Mucosa of stomach (tissue), 1 donor: ENCODE measurements at regions not wholly inside any gene's neighbourhood (a gene's known extent, or its start where the extent isn't known, plus 50 kb on each side); places are given as distances from the start of the nearest gene placed in this dataset.

Source experiments
- H3K27me3 ChIP-seq: one replicate; pipeline ENCODE4 v1.7.0; 2013; ENCODE audit warnings: mild to moderate bottlenecking, low read length; ENCODE audit not compliant: control insufficient read depth, insufficient read depth
- H3K36me3 ChIP-seq: one replicate; pipeline ENCODE4 v1.7.0; 2013; ENCODE audit warnings: low read length; ENCODE audit not compliant: control insufficient read depth, insufficient read depth
- H3K4me1 ChIP-seq: one replicate; pipeline ENCODE4 v1.7.0; 2013; ENCODE audit warnings: mild to moderate bottlenecking, low read length; ENCODE audit not compliant: control insufficient read depth, insufficient read depth
- H3K4me3 ChIP-seq: one replicate; pipeline ENCODE4 v1.7.0; 2013; ENCODE audit warnings: low read length
- H3K9ac ChIP-seq: one replicate; pipeline ENCODE4 v1.7.0; 2013; ENCODE audit warnings: mild to moderate bottlenecking, low read length, moderate library complexity
- H3K9me3 ChIP-seq: one replicate; pipeline ENCODE4 v1.7.0; 2013; ENCODE audit warnings: mild to moderate bottlenecking, low read length, moderate library complexity; ENCODE audit not compliant: control insufficient read depth
- donor health status: Pancreatic carcinoma.

DNA sequence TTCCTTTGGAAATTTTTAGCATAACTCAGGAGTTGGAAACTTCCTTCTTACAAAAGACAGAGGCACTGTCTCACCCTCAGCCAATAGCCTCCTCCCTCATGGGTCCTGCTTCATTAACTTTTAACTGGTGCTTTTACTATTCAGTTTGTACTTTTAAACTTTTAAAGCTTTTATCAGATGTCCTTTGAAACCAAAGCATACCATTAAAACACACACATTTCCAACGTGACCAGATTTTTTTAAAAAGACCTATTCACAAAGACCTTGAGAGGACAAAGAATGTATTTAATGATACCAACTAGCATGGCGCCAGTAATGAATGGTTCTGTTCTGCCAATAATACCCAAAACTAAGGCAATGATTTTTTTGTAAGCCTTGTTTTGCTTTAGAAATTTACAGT, 173.6 kb upstream of the EEA1 start:
- Histone ChIP-seq H3K9ac (no peak overlapping the region), H3K27me3 (no peaks in the 10 kb centered on the region), H3K9me3 (no peaks in the 10 kb centered on the region), H3K4me1 (no peaks in the 10 kb centered on the region), H3K36me3 (no peaks in the 10 kb centered on the region), H3K4me3 (no peak overlapping the region)

DNA sequence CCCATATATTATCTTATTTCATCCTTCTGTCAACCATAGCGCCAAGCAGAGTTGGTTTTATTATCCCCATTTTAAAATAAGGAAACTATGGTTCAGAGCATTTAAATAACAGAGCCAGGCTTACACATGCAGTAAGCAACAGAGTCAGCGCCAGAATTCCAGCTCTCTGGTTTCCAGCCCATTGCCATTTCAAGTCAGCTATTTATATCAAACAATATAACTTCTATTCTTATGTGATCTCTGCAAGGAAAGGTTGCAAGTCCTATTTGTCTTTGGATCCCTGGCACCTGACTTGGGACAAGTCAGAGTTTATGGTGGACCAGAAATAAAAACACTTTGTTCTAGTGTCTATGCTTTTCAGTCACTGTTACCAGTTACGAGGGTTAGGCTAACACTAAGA, 174.1 kb upstream of the EEA1 start:
- Histone ChIP-seq H3K4me3 (no peak overlapping the region), H3K9me3 (no peaks in the 10 kb centered on the region), H3K4me1 (no peaks in the 10 kb centered on the region), H3K36me3 (no peaks in the 10 kb centered on the region), H3K9ac (no peak overlapping the region), H3K27me3 (no peaks in the 10 kb centered on the region)

- H3K27me3 ChIP-seq = no peaks in the 10 kb centered on the region
- no peaks in the 10 kb centered on the region for H3K4me1 ChIP-seq
- H3K9me3 ChIP-seq = no peaks in the 10 kb centered on the region
- H3K4me3 ChIP-seq = no peak overlapping the region
- H3K9ac ChIP-seq = no peak overlapping the region
- H3K36me3 ChIP-seq = no peaks in the 10 kb centered on the region
Measured at GRCh38 chr12:93104535-93104934, 175.4 kb upstream of the EEA1 start.

GRCh38 chr12:93106910-93107309, 177.8 kb upstream of the EEA1 start:
- no peaks in the 10 kb centered on the region for H3K9me3 ChIP-seq
- H3K27me3 ChIP-seq = no peaks in the 10 kb centered on the region
- no peaks in the 10 kb centered on the region for H3K36me3 ChIP-seq
- no peak overlapping the region for H3K9ac ChIP-seq
- no peak overlapping the region for H3K4me3 ChIP-seq
- H3K4me1 ChIP-seq = no peaks in the 10 kb centered on the region

DNA sequence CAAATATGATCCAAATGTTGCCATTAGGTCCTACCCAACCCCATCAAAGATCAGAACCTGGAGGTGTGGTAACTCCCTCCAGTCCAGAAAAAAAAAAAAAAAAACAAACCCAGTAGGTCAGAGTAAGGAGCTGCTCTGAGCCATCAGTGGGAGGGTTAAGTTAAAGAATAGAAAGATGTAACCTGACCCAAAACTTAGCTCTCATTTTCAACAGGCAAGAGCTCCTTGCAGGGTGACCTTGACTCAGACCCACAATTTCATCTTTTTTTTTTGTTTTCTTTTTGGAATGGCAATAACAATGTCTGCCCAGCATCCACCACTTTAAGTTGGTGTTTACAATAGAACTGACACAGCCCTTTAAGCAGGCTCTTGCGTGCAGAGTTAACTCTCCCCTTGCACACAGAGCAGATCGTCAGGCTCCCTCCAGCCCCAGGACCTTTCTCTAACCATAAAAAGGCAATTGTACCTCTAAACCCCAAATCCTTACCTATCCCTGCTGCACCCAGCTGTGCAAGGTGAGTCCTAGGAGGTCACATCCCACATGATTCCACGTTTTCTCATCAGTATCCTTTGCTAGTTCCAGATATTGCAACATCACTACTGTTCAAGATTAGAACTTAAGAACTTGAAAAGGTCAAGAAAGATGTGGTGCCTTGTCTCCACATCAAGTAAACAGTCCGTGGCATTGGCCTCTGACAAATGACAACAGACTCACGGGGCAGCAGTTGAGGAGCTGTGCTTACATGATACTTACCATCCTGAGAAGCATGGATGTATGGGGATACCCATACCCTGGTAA, 178.6 kb upstream of the EEA1 start:
- Histone ChIP-seq H3K4me3 (no peak overlapping the region), H3K9me3 (no peaks in the 10 kb centered on the region), H3K36me3 (no peaks in the 10 kb centered on the region), H3K27me3 (no peaks in the 10 kb centered on the region), H3K9ac (no peak overlapping the region), H3K4me1 (no peaks in the 10 kb centered on the region)

GRCh38 chr12:93108985-93109384, 179.9 kb upstream of the EEA1 start:
- Histone ChIP-seq H3K27me3 (no peaks in the 10 kb centered on the region), H3K4me3 (no peak overlapping the region), H3K9ac (no peak overlapping the region), H3K4me1 (no peaks in the 10 kb centered on the region), H3K9me3 (no peaks in the 10 kb centered on the region), H3K36me3 (no peaks in the 10 kb centered on the region)

DNA sequence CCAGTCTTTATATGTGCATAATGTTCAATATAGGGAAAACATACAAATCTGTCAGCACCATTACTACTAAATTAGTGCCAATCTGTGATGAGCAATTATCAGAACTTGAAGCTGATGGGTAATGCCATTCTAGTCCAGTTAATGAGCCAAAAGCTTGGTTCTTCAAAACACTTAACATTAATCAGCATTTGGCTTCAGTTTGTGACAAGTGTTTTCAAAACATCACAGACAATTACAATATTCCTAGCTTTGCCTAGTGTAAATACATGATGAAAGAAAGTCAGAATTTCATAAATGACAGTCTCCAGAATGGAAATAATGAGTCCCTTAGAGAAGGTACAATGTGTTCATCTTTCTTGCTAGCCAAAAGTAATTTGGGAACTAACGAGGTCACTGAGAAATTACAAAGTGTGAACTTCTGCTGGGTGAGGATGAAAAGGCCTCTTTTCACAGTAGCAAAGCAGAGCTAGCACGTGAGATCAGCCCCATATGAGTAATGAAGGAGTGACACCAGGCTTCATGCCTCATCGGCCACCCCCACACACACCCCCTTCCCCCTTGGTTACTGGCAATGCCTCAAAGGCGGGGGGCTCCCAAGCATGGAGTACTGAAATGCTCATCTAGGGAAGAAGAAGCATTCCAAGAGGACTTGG, 180.6 kb upstream of the EEA1 start:
- Histone ChIP-seq H3K36me3 (no peaks in the 10 kb centered on the region), H3K27me3 (no peaks in the 10 kb centered on the region), H3K4me3 (no peak overlapping the region), H3K9me3 (no peaks in the 10 kb centered on the region), H3K9ac (no peak overlapping the region), H3K4me1 (no peaks in the 10 kb centered on the region)

DNA sequence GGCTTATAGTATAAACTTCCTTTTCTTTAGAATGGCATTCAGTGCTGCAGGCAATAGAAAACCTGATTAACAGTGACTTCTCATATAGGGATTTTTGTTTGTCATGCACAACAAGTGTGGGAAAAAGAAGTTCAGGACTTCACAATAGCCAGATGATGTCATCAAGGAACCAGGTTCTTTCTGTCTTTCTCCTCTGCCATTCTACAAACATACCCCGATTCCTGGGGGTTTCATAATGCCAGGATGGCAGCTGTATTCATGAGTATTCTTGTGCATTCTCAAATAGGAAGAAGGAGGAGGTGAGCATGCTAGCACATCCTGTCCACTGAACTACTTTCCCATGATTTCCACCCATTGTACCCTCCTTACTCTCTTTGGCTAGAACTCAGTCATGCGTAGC, 182.7 kb upstream of the EEA1 start:
- Histone ChIP-seq H3K27me3 (no peaks in the 10 kb centered on the region), H3K4me1 (no peaks in the 10 kb centered on the region), H3K36me3 (no peaks in the 10 kb centered on the region), H3K4me3 (no peak overlapping the region), H3K9me3 (no peaks in the 10 kb centered on the region), H3K9ac (no peak overlapping the region)

- no peak overlapping the region for H3K9ac ChIP-seq
- H3K4me3 ChIP-seq = no peak overlapping the region
- no peaks in the 10 kb centered on the region for H3K4me1 ChIP-seq
Measured at GRCh38 chr12:93113317-93114006, 184.4 kb upstream of the EEA1 start.

GRCh38 chr12:93115198-93115601, 186.1 kb upstream of the EEA1 start:
- H3K4me1 ChIP-seq = no peaks in the 10 kb centered on the region
- H3K36me3 ChIP-seq = no peaks in the 10 kb centered on the region
- no peak overlapping the region for H3K9ac ChIP-seq
- H3K27me3 ChIP-seq = no peaks in the 10 kb centered on the region
- H3K9me3 ChIP-seq = no peaks in the 10 kb centered on the region
- H3K4me3 ChIP-seq = no peak overlapping the region

More at GRCh38 chr12:93113317-93114006, 184.4 kb upstream of the EEA1 start:
- Histone ChIP-seq H3K9me3 (no peaks in the 10 kb centered on the region), H3K27me3 (no peaks in the 10 kb centered on the region), H3K36me3 (no peaks in the 10 kb centered on the region)

DNA sequence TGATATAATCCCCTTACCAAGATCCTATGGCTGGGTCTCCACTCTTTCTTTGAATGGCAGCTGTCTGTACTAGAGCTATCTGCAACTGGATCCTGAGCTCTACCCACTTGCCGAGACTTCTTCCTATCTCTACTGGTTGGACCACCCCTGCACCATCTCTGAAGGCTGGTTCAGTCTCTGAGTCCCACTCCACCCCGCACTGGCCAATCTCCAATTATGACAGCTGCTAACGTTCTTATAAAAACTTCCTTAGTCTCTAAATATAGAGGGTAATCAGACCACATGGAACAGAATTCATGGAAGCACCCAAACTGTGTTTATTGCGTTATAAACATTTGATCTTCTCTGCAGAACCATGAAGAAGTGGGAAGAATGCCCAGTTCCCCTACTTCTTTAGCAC, 186.6 kb upstream of the EEA1 start:
- no peaks in the 10 kb centered on the region for H3K4me1 ChIP-seq
- no peak overlapping the region for H3K4me3 ChIP-seq
- H3K27me3 ChIP-seq = no peaks in the 10 kb centered on the region
- no peak overlapping the region for H3K9ac ChIP-seq
- H3K9me3 ChIP-seq = no peaks in the 10 kb centered on the region
- no peaks in the 10 kb centered on the region for H3K36me3 ChIP-seq

GRCh38 chr12:93116632-93117031, 187.5 kb upstream of the EEA1 start:
- Histone ChIP-seq H3K4me3 (no peak overlapping the region), H3K27me3 (no peaks in the 10 kb centered on the region), H3K36me3 (no peaks in the 10 kb centered on the region), H3K4me1 (no peaks in the 10 kb centered on the region), H3K9me3 (no peaks in the 10 kb centered on the region), H3K9ac (no peak overlapping the region)
